ENCODE measurements at regions not wholly inside any gene's neighbourhood (a gene's known extent, or its start where the extent isn't known, plus 50 kb on each side); places are given as distances from the start of the nearest gene placed in this dataset.

- peak; percentile 16 to 37 (median 32) for DNase-seq (ENCODE audit: low read depth in 4 of 4, low spot score in 3 of 4)
Observed at GRCh38 chr4:14196131-14196530, 568.6 kb upstream of the BOD1L1 start.

GRCh38 chr4:14215116-14215770 is 587.7 kb upstream of the BOD1L1 start:
- DNase-seq (ENCODE audit: low read depth in 4 of 4, low spot score in 3 of 4), result no peak

GRCh38 chr4:14217401-14217800 is 589.9 kb upstream of the BOD1L1 start:
- DNase-seq (ENCODE audit: low read depth in 4 of 4, low spot score in 3 of 4), result no peak

GRCh38 chr4:14218641-14219040 is 591.1 kb upstream of the BOD1L1 start:
- no peak for DNase-seq (ENCODE audit: low read depth in 4 of 4, low spot score in 3 of 4)

- no peak for DNase-seq (ENCODE audit: low read depth in 4 of 4, low spot score in 3 of 4)
Observed at GRCh38 chr4:14221176-14221575, 593.7 kb upstream of the BOD1L1 start.

- DNase-seq (ENCODE audit: low read depth in 4 of 4, low spot score in 3 of 4), result no peak
Observed at GRCh38 chr4:14222377-14223029, 595.0 kb upstream of the BOD1L1 start.

GRCh38 chr4:14223461-14223860 is 595.9 kb upstream of the BOD1L1 start:
- no peak for DNase-seq (ENCODE audit: low read depth in 4 of 4, low spot score in 3 of 4)

GRCh38 chr4:14225688-14226207 is 598.2 kb upstream of the BOD1L1 start:
- no peak for DNase-seq (ENCODE audit: low read depth in 4 of 4, low spot score in 3 of 4)

- no peak for DNase-seq (ENCODE audit: low read depth in 4 of 4, low spot score in 3 of 4)
Observed at GRCh38 chr4:14233126-14233525, 605.6 kb upstream of the BOD1L1 start.

GRCh38 chr4:14234307-14234706 is 606.8 kb upstream of the BOD1L1 start:
- no peak for DNase-seq (ENCODE audit: low read depth in 4 of 4, low spot score in 3 of 4)

GRCh38 chr4:14236359-14236758 is 608.8 kb upstream of the BOD1L1 start:
- no peak for DNase-seq (ENCODE audit: low read depth in 4 of 4, low spot score in 3 of 4)

- no peak for DNase-seq (ENCODE audit: low read depth in 4 of 4, low spot score in 3 of 4)
Observed at GRCh38 chr4:14237911-14238310, 610.4 kb upstream of the BOD1L1 start.

GRCh38 chr4:14241574-14241973 is 614.0 kb upstream of the BOD1L1 start:
- no peak for DNase-seq (ENCODE audit: low read depth in 4 of 4, low spot score in 3 of 4)

- no peak for DNase-seq (ENCODE audit: low read depth in 4 of 4, low spot score in 3 of 4)
Observed at GRCh38 chr4:14247767-14248166, 620.2 kb upstream of the BOD1L1 start.

- no peak for DNase-seq (ENCODE audit: low read depth in 4 of 4, low spot score in 3 of 4)
Observed at GRCh38 chr4:14249226-14249625, 621.7 kb upstream of the BOD1L1 start.

GRCh38 chr4:14254252-14254651 is 626.7 kb upstream of the BOD1L1 start:
- DNase-seq (ENCODE audit: low read depth in 4 of 4, low spot score in 3 of 4), result no peak

- DNase-seq (ENCODE audit: low read depth in 4 of 4, low spot score in 3 of 4), result no peak
Observed at GRCh38 chr4:14254926-14255325, 627.4 kb upstream of the BOD1L1 start.

- DNase-seq (ENCODE audit: low read depth in 4 of 4, low spot score in 3 of 4), result no peak
Observed at GRCh38 chr4:14257903-14258302, 630.4 kb upstream of the BOD1L1 start.

GRCh38 chr4:14259936-14260335 is 632.4 kb upstream of the BOD1L1 start:
- DNase-seq (ENCODE audit: low read depth in 4 of 4, low spot score in 3 of 4), result no peak

- no peak for DNase-seq (ENCODE audit: low read depth in 4 of 4, low spot score in 3 of 4)
Observed at GRCh38 chr4:14260591-14260990, 633.1 kb upstream of the BOD1L1 start.

GRCh38 chr4:14262221-14262620 is 634.7 kb upstream of the BOD1L1 start:
- no peak for DNase-seq (ENCODE audit: low read depth in 4 of 4, low spot score in 3 of 4)

GRCh38 chr4:14264437-14264836 is 636.9 kb upstream of the BOD1L1 start:
- no peak for DNase-seq (ENCODE audit: low read depth in 4 of 4, low spot score in 3 of 4)
